NCI-H1048 (cell line): ENCODE measurements at regions not wholly inside any gene's neighbourhood (a gene's known extent, or its start where the extent isn't known, plus 50 kb on each side); places are given as distances from the start of the nearest gene placed in this dataset.

ENCODE experiments used
- DNase-seq: peaks from one replicate; lab custom pipeline; 2025; lab: John Stamatoyannopoulos, UW

GRCh38 chr3:117762621-117763037, 1053.0 kb downstream of the TUSC7 start:
- DNase-seq: no peak

- DNase-seq: no peak
Observed at GRCh38 chr3:117763561-117763960, 1054.0 kb downstream of the TUSC7 start.

- DNase-seq: no peak
Observed at GRCh38 chr3:117768581-117768980, 1059.0 kb downstream of the TUSC7 start.

- no peak for DNase-seq
Observed at GRCh38 chr3:117774130-117774529, 1064.6 kb downstream of the TUSC7 start.

GRCh38 chr3:117786349-117786748, 1076.8 kb downstream of the TUSC7 start:
- DNase-seq: no peak

- no peak for DNase-seq
Observed at GRCh38 chr3:117788061-117788460, 1078.5 kb downstream of the TUSC7 start.

- DNase-seq: no peak
Observed at GRCh38 chr3:117788506-117788905, 1078.9 kb downstream of the TUSC7 start.

GRCh38 chr3:117790235-117790987, 1080.8 kb downstream of the TUSC7 start:
- DNase-seq: no peak

GRCh38 chr3:117793622-117794265, 1084.2 kb downstream of the TUSC7 start:
- no peak for DNase-seq

- DNase-seq: no peak
Observed at GRCh38 chr3:117798221-117798620, 1088.6 kb downstream of the TUSC7 start.

GRCh38 chr3:117798687-117799386, 1089.3 kb downstream of the TUSC7 start:
- no peak for DNase-seq

- DNase-seq: no peak
Observed at GRCh38 chr3:117799387-117799735, 1089.8 kb downstream of the TUSC7 start.

GRCh38 chr3:117801912-117802239, 1092.3 kb downstream of the TUSC7 start:
- no peak for DNase-seq

GRCh38 chr3:117809186-117810081, 1099.9 kb downstream of the TUSC7 start:
- no peak for DNase-seq

GRCh38 chr3:117811786-117812185, 1102.2 kb downstream of the TUSC7 start:
- DNase-seq: no peak

GRCh38 chr3:117814975-117815374, 1105.4 kb downstream of the TUSC7 start:
- no peak for DNase-seq

GRCh38 chr3:117817103-117817502, 1107.5 kb downstream of the TUSC7 start:
- DNase-seq: no peak

GRCh38 chr3:117818592-117818991, 1109.0 kb downstream of the TUSC7 start:
- no peak for DNase-seq

- no peak for DNase-seq
Observed at GRCh38 chr3:117820658-117821299, 1111.2 kb downstream of the TUSC7 start.

GRCh38 chr3:117822416-117822815, 1112.8 kb downstream of the TUSC7 start:
- DNase-seq: no peak

GRCh38 chr3:117836296-117836695, 1126.7 kb downstream of the TUSC7 start:
- no peak for DNase-seq

- no peak for DNase-seq
Observed at GRCh38 chr3:117837391-117837790, 1127.8 kb downstream of the TUSC7 start.
